ENCODE measurements at regions not wholly inside any gene's neighbourhood (a gene's known extent, or its start where the extent isn't known, plus 50 kb on each side); places are given as distances from the start of the nearest gene placed in this dataset.

- no peak for TF ChIP-seq HDAC2 (IDR thresholded peaks at IDR 0.05; ENCODE audit: borderline replicate concordance in 1 of 2, low read depth in 2 of 2, low read length in 2 of 2)
Observed at GRCh38 chr5:123807177-123807945, 295.4 kb downstream of the CSNK1G3 start (continued).

All from H1 (cell line).